CD4-positive, alpha-beta T cell treated with Interleukin-15 for 1 hour (primary cell): ENCODE measurements at regions not wholly inside any gene's neighbourhood (a gene's known extent, or its start where the extent isn't known, plus 50 kb on each side); places are given as distances from the start of the nearest gene placed in this dataset.

ENCODE experiments used
- DNase-seq: peaks from one replicate; pipeline ENCODE4 v3.0.0-alpha.2; 2020

DNA sequence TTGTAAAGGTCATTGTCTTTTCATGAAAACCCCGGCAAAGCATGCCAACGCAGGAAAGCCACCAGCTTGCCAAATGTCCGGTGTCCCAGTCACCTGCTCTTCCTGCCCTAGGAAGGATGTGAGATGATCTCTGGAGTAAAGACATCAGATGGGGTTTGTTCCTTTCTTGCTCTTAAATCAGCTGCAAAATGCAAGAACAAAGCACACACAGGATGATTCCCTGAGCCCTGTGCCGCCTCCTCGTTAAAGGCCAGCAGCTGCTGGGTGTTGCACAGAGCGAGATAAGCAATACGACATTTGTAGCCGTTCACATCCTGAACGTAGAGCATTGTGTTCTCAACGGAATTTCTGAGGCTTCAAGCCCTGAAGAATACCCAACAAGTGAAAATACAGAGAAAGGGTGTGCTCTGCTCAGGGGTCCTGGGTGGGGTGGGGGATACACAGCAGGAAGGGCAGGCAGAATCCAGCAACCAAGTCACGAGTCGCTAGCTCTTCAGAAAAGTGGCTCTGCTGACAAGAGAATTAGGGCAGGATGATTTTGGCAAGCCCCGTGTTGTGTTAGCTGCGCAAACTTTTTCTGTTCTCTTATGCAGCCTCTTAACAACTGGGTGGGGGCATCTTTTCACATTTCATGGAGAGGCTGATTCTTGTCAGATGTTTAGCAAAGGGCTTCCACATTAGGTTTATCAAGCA is 229.2 kb upstream of the MAP3K1 start:
- DNase-seq = no peak

DNA sequence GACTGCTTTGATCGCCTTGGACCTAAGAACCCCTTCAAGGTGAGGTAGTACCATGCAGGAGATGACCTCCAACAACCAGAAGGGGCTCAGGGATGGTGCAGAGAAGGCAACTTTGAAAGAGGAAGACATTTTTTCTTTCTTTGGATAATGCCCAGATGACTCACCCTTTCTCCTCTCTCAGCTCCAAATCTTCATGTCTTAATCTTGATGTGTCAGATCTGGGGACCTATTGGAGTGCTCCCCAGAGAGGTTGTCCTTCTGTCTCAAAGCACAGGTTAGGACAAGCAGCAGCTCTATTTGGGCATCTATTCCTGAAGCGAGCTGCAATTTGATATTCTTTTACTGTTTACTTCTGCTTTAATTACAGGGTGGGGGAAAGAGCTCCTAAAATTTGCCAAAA is 229.9 kb upstream of the MAP3K1 start:
- no peak for DNase-seq

DNA sequence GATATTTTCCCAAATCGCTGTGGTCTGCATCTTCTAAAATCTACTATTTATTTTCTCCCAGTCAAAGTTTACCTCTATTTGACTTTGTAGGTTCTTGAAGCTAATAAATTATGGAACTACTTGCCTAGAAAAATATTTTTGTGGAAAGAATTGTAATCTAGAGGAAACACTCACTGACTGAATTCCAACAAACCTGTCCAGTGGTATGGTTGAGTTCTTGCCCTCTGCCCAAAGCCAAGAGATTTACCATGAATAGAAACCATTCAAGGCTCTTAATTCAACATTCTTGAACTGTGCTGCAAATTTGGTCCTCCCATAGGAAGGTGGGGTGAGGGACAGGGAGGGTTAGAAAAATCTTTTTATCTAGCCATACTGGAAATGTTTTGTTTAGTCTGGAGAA is 233.9 kb upstream of the MAP3K1 start:
- no peak for DNase-seq

DNA sequence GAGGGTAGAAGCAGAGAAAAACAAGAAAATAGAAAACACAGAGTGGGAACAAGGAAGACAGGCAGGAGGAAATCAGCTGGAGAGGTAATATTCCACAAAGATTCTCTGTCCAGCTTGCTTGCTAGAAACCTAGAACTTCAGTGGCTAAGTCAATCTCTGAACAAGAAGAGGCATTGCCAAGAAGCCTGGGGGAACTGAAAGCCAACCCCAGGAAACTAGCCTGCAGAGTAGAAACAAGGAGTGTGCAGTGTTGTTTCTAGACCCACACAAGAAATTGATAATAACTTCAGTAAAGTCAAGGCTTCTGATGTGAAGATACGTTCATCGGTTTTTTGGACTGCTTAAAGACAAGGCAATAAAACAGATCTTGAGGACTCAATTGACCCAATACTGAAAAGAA is 234.5 kb upstream of the MAP3K1 start:
- no peak for DNase-seq

DNA sequence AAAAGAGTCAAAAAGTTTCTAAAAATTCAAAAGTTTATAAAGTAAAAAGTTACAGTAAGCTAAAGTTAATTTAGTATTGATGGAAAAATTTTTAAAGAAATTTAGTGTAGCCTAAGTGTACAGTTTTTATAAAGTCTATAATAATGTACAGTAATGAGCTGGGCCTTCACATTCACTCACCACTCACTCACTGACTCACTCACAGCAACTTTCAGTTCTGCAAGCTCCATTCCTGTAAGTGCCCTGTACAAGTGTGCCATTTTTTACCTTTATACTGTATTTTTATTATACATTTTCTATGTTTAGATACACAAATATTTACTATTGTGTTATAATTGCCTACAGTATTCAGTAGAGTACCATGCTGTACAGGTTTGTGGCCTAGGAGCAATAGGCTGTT is 239.5 kb upstream of the MAP3K1 start:
- DNase-seq = no peak

DNA sequence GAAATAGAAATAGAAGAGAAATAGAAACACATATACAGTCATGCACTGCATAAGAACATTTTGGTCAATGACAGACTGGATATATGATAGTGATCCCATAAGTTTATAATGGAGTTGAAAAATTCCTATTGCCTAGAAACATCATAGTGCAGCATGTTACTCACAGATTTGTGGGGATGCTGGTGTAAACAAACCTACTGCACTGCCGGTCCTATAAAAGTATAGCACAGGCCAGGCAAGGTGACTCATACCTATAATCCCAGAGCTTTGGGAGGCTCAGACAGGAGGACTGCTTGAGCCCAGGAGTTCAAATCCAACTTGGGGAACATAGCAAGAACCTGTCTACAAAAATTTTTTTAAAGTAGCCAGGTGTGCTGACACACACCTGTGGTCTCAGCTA is 240.6 kb upstream of the MAP3K1 start:
- DNase-seq = no peak

DNA sequence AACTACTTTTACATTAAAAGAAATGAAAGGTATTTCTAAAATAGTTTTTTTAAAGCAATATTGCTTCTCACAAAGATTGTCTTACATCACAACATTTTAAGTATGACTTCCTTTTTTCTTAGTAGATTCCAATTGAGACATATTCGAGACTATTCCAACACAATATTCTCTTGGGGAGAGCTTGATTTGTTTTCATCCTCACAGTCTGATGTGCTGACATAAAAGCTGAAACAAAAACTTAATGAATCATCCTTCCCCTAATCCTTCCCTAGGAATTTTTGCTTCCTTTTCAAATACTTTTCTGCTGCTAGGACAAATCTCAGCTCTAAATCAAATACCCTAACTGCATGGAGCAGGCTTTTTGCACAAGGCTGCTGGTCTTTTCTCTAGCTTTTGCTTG is 245.8 kb upstream of the MAP3K1 start:
- DNase-seq = no peak

DNA sequence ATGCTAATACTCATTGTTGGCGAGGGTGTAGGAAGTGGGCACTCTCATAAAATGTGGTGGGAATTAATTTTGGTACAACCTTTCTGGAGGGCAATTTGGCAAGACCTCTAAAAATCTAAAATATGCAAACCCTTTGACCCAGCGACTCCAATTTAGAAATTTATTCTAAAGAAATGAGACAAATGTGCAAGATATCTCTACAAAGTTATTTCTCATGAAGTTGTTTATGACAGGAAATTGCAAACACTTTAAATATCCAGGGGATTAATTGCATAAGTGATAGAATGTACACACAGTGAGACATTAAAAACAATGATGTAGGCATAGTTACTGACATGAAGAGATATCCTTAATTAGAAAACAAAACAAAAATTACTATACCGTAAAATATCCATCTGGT is 246.3 kb upstream of the MAP3K1 start:
- no peak for DNase-seq

DNA sequence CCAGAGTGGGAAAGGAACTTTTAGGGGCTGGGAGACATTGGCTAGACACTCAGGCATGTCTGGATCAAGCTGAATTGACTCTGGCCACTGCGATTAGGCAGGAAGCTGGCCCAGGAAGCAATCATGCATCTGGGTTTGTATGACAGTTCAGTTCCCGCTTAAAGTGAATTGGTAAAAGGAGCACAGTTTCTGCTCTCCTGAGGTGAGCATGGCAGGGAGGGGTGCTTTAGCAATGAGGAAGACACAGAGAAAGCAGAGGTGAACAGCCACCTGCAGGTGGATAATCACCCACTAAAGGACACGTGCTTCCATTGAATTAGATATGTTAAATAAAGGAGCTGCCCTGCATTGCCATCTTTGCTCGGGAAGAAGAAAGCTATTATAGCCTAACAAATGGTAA is 248.1 kb upstream of the MAP3K1 start:
- no peak for DNase-seq

DNA sequence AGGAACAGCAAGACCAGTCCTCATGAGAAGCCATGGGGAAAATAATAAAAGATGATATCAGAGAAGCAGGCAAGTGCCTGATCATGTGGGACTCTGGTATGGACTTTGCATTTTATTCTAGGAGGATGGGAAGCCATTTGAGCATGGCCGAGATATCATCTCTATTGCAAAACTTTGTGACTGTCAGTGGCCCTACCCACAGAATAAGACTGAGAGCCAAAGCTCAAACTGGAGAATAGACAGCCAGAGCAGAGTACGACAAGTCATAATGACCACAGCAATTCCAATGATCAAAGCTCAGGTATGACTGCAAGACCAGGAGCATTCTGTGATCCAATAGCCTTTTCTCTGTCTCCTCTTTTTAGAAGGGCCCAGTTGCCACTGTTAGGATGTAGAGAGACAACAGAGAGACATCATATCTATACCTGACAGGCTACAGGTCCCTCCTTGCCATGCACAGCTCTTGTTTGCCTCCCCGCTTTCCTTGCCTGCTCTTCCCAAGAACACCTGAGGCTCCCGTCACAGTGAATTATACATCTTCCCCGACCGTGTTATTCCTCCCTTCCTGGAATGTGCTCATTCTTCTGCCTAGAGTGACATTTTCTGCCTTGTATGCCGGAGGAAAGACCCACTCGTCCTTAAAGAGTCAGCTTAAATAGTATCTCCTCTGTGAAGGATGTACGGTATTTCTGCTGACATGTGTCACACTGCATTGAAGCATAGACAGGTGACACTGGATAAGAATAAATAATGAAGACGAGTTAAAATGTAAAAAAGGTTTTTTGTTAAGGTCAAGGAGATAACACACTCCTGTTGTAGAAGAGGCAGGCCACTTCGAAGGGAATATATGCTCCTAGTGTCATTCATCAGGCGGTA is 248.7 kb upstream of the MAP3K1 start:
- DNase-seq = no peak

DNA sequence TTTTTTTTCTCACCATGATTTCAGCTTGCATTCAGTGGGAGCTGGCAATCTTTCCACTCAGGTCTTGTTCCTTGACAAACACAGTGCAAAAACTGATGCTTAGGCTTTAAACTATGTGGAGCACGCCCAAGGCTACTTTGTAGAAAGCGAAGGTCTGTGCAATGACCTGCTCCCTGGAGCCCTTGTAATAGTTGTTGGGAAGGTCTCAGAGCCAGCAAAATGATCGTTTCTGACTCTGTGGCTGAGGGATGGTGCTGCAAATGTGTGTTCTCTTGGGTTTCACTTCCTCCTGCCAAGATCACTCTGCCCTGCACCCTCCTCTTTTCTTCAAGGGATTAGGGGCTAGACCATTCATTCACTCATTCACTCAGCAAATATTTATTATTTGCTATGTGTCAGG is 249.7 kb upstream of the MAP3K1 start:
- peak; percentile 56 for DNase-seq

DNA sequence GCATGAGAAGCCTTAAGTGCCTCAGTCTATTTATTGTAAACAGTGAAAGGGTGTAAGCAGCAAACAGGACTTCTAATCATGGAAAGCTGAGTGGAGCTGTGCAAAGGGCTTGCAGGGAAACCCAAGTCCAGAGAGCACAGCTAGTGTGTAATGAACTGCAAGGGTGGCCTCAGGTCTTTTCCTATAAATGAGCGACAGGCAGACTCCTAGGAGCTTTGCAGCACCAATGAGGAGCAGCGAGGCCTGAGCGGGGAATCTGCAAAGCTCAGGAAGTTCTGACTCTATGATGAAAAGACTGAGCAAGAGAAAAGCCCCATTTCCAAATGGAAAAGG is 250.1 kb upstream of the MAP3K1 start:
- no peak for DNase-seq

DNA sequence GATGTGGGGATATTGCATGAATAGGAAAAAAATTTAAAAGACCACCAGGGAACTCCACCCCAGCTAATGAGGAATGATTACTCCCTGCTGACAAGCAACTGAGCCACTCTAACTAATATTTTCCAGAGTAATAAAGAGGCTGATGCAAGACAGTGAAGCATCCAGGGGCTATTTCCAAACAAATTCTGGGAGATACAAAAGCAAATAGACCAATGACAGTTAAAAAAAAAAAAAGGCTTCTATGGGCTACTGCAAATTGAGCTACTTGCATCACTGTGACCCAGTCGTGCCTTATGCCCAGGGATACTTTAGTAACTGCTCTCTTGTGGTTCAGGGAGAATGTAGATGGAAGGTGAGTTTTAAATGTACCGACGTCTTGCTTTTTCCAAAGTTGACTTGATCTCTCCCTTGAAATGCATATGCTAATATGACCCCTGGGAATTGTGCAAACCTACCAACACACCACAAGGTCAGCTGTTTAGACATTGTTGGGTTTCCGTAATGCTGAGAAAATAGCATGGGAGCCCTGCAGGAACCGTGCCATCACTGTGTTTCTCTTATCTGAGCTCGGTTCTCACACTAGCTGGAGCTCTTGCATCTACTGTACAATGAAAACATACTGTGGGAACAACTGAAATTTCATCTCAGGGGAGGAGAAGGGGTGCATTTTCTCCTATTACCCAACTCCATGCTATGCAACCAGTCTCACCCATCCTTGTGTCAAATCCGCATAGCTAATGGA is 250.6 kb upstream of the MAP3K1 start:
- no peak for DNase-seq

DNA sequence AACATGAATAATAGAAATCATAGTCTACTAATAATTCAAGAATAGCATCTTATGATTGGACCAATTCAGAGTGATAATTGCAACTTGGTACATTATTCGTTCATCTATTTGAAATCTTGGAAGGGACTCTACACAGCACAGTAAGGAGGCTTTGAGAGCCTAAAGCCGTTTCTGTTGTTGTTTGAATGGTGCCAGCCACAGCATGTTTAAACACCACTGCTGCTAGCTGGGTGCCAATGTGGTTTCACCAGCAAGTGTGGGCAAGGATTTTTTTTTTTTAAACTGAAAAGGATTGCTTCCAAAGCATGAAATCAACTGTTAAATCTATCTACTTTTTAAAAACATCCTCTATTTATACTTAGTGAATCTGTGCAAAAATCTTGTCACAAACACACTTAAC is 253.9 kb upstream of the MAP3K1 start:
- no peak for DNase-seq

DNA sequence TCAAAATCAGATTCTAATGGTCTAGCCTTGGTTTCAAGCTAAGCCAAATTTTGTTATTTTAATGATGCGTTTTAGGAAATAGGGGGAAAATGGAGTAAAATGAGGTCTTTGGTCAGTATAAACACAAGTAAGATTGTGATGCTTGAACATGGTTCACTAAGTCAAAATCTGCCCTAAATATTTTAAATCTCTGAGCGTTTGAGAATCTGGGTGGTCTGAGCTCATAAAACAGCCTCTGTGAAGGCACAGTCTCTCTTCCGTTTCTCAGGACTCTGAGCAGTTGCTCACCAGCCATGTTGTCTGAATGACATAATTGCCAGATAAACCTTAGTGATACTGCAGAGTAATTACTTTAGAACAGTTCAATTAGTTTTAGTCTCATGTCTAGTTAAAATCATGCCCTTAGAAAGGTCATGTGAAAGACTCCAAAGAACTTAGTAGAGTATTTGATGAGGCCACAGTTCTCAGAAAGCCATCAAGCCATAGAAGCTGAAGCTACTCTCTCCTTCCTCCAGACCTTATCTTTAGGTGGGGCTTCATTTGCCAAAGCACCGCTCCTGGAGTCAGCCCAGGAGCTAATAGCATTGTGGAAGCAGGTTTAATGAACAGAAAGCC is 257.1 kb upstream of the MAP3K1 start:
- DNase-seq = no peak

DNA sequence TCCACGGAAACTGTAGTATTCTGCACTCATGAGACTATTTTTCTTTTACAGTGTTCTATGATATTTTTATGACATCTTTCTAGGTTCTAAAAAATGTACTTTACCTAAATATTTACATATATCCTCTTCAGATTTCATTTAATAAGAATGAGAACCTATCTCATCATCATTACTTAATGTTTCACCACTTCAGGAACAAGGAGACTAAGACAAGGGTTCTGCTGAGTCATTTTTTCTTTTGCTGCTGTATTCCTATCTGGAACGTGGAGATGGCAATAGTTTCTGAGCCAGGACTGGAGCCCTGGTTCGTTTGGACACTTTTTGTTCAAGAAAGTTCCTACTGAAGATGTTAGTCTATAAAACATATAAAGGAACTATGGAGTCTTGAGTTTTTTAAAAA is 258.2 kb upstream of the MAP3K1 start:
- DNase-seq = no peak

DNA sequence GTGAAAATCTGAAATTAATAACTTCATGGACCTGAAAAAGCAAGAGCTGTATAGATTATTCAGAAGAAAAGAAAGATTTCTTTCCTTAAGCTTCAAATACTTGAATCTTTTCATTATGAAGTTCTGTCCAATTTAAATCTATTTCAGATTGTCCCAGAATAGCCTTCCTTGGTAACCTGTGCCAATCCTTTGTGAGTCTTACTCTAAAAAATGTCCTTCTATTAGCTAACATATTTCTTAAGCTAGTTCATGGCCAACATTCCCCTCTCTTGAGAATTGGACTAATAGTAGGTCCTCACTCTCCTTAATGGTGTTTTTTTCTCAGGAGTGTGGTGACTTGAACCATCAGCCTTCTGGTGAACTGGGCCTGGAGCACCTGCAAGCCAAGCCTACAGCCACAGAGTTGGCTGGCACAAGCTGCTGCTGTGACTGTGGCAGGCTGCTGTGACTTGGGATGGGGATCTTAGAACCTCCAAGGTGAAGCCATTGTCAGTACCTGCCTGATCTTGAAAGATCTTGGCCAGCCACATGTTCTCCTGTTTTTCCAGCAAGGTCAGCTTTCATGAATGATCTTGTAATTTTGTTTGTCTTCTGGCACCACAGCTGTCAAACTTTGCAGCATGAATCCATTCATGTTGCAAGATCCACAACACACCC is 262.6 kb upstream of the MAP3K1 start:
- DNase-seq = no peak

DNA sequence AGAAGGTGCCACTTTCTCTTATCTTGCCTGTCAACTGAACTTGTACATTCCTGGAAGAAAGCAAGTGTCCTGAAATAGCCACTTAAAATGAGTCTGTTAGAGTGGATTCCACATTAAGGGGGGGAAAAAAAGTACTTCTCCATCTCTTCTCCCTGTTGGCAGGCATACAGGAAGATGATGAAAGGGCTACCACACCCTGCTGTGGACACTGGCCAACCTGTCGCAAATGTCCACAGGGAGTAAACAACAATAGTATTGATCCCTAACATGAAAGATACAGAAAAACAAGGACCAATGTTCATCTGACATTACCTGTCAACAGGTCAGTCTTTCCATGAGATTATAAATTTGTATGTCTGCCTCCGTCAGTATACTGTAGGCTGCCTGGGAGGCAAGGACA is 265.1 kb upstream of the MAP3K1 start:
- DNase-seq = no peak

DNA sequence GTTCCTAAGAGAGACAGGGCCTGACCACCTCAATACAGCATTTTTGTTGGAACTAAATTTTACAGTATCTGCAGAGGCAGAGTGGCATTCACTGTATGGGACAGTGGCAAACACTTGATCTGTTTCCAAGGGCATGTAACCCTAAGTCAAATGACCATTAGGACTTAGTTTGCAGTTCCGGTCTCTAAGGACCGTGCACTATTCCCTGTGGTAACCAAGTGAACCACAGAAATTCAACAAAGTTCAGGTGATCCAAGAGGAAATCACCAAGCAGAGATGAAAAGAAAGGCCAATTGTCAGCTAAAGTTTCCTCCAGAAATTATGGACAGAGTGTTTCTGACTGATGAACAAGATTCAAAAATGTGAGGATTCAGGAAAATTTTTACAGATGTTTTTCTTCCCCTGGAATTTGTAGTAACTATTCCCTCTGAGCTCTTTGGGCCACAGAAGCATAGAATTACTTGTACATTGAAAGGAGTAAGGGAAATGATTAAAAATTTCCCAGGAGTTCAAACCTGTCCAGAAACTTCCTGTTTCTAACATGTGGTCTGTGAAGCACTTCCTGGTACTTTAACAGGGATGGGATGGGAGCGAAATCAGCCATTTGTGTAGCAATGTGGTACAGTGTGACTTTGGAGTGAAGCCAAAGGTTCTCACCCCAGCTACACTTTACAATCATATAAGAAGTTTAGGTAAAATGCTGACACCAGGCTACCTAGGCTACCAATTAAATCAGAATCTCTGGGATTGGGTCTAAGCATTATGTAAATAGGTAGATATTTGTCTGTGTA is 266.1 kb upstream of the MAP3K1 start:
- DNase-seq = no peak

DNA sequence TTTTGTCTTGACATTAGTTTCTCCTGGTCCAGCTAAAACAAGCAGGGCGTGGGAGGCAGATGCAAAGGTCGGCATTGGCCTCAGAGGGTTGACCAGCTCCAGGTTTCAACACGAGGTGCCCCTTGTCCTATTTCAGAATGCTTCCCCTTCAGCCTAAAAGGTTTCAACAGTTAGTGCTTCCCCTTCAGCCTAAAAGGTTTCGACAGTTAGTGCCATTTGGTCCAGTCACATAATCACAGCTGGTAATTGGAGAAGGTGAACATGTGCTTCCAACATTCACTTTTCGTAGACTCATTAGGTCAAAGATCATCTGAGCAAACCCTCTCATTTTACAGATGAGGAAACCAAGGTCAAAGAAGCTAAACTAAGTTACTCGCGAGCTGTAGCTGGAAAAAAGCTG is 270.3 kb upstream of the MAP3K1 start:
- DNase-seq = no peak

DNA sequence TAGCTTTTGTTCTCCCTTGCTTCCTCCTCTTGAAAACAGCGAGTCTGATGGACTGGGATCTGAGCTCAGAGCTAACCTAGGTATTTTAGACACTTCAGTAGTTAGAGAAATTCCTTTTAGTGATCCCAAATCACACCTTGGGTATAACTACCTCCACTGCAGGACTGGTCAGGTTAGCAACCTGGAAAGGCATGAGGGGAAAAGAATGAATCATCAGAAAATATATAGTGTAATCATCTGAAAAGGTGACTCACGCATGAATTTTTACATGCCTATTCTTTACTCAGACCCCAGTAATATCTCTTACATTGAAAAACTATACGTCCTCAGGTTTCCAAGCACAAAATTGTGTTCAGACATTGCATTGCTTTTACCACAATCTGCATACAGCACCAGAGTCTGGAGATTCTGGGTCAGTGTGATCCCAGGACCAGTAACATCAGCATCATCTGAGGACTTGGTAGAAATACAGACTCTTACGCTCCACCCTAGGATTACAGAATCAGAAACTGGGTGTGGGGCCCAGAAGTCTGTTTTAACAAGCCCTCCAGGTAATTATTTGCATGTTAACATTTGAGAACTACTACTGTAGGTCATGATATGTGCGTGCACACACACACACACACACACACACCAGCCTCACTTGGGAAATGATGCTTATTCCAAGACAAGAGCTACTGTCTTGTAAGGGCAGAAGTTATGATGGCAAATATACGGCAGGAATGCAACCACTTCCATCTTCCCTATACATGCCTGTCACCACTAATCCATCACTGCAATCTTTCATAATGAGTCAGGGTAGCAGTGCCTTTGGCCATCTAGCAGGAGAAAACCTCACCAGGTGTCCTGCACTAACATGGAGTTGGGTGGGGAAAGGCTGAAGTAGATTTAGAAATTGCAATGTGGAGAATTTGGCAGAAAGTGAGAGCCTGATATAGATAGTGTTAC is 271.6 kb upstream of the MAP3K1 start:
- DNase-seq = no peak
